ENCODE measurements at regions not wholly inside any gene's neighbourhood (a gene's known extent, or its start where the extent isn't known, plus 50 kb on each side); places are given as distances from the start of the nearest gene placed in this dataset.

DNA sequence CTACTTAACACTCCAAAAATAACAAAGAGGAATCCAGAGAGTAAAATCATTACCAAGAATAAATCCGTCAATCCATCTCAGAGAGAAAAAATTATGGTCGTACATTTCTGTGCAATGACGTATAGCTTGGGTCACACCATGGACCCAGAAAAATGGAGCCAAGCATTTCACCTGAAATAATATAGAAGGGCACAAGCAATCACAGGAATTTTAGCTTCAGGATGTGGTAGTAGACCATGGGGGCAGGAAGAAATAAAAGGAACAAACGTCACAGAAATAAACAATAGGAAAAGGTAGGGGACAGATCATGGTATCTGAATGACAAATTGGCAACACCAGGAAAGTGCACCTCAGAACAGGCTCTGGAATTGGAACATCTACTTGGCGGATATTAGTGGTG, 231.0 kb downstream of the PLK2 start:
- Histone ChIP-seq H3K27me3 (ENCODE audit: insufficient read depth, insufficient read length) (no peaks in the 10 kb centered on the region), H3K4me3 (ENCODE audit: insufficient read length, low read depth) (no peak overlapping the region), H3K4me1 (ENCODE audit: insufficient read depth, insufficient read length) (no peaks in the 10 kb centered on the region), H3K36me3 (ENCODE audit: insufficient read depth, insufficient read length, low read length) (no peaks in the 10 kb centered on the region), H3K9ac (ENCODE audit: insufficient read length, low read depth) (no peak overlapping the region), H3K9me3 (ENCODE audit: insufficient read depth, low read length) (no peaks in the 10 kb centered on the region)
- DNase-seq (ENCODE audit: low read depth, low spot score) = no peak
- TF ChIP-seq SUZ12 (IDR thresholded peaks at IDR 0.05; ENCODE audit: extremely low read depth, insufficient read depth, insufficient read length) = no peak
- TF ChIP-seq YY1 (IDR thresholded peaks at IDR 0.05; ENCODE audit: insufficient read depth, insufficient read length) = no peak
- TF ChIP-seq ZNF274 (IDR thresholded peaks at IDR 0.05; ENCODE audit: low read depth, low read length) = no peak

DNA sequence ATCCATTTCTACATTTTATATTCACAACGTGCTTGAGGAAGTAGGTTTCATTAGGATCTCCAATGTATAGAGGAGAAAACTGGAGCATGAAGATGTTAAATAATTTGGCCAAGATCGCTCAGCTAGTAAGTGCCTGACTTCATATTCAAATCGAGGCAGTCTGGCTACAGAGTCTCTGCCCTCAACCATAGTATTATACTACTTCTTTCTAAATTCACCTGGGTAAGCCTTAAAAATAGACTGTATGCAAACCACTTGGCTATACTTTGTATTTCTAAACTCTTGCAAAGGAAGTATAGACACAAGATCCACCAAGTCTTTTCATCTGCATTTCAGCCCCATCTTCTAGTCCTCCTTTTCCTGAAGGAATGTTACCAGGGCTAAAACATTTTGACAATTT, 232.0 kb downstream of the PLK2 start:
- H3K36me3 ChIP-seq (ENCODE audit: insufficient read depth, insufficient read length, low read length) = no peaks in the 10 kb centered on the region
- H3K4me1 ChIP-seq (ENCODE audit: insufficient read depth, insufficient read length) = no peaks in the 10 kb centered on the region
- H3K4me3 ChIP-seq (ENCODE audit: insufficient read length, low read depth) = no peak overlapping the region
- no peaks in the 10 kb centered on the region for H3K27me3 ChIP-seq (ENCODE audit: insufficient read depth, insufficient read length)
- H3K9me3 ChIP-seq (ENCODE audit: insufficient read depth, low read length) = no peaks in the 10 kb centered on the region
- H3K9ac ChIP-seq (ENCODE audit: insufficient read length, low read depth) = no peak overlapping the region
- TF ChIP-seq YY1 (IDR thresholded peaks at IDR 0.05; ENCODE audit: insufficient read depth, insufficient read length) = no peak
- TF ChIP-seq ZNF274 (IDR thresholded peaks at IDR 0.05; ENCODE audit: low read depth, low read length) = no peak
- TF ChIP-seq SUZ12 (IDR thresholded peaks at IDR 0.05; ENCODE audit: extremely low read depth, insufficient read depth, insufficient read length) = no peak
- DNase-seq (ENCODE audit: low read depth, low spot score) = no peak

DNA sequence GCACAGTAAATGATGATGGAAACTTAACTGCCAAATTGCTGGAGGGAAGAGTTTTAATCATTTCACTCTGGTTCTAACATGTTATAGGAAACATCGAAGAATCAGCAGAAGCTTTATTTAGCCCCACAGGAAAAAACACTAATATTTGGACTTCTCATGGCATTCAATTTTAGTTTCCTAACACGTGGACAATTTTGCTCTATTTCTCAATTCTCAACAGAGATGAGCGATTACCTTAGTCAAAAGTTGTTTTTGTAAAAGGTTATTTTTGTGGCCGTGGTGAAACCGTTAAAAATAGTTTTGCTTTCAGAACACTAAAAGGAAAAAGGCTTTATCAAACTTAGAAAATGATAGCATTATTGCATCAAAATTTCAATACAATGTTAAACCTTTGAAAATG, 235.2 kb downstream of the PLK2 start:
- Histone ChIP-seq H3K4me1 (ENCODE audit: insufficient read depth, insufficient read length) (no peaks in the 10 kb centered on the region), H3K9me3 (ENCODE audit: insufficient read depth, low read length) (no peaks in the 10 kb centered on the region), H3K9ac (ENCODE audit: insufficient read length, low read depth) (no peak overlapping the region), H3K27me3 (ENCODE audit: insufficient read depth, insufficient read length) (no peaks in the 10 kb centered on the region), H3K36me3 (ENCODE audit: insufficient read depth, insufficient read length, low read length) (no peaks in the 10 kb centered on the region), H3K4me3 (ENCODE audit: insufficient read length, low read depth) (no peak overlapping the region)
- TF ChIP-seq YY1 (IDR thresholded peaks at IDR 0.05; ENCODE audit: insufficient read depth, insufficient read length) = no peak
- TF ChIP-seq SUZ12 (IDR thresholded peaks at IDR 0.05; ENCODE audit: extremely low read depth, insufficient read depth, insufficient read length) = no peak
- TF ChIP-seq ZNF274 (IDR thresholded peaks at IDR 0.05; ENCODE audit: low read depth, low read length) = no peak
- DNase-seq (ENCODE audit: low read depth, low spot score) = no peak

GRCh38 chr5:58224221-58224620, 235.7 kb downstream of the PLK2 start:
- DNase-seq (ENCODE audit: low read depth, low spot score) = no peak
- no peak for TF ChIP-seq SUZ12 (IDR thresholded peaks at IDR 0.05; ENCODE audit: extremely low read depth, insufficient read depth, insufficient read length)
- no peak for TF ChIP-seq ZNF274 (IDR thresholded peaks at IDR 0.05; ENCODE audit: low read depth, low read length)
- no peak for TF ChIP-seq YY1 (IDR thresholded peaks at IDR 0.05; ENCODE audit: insufficient read depth, insufficient read length)
- Histone ChIP-seq H3K27me3 (ENCODE audit: insufficient read depth, insufficient read length) (no peaks in the 10 kb centered on the region), H3K9me3 (ENCODE audit: insufficient read depth, low read length) (no peaks in the 10 kb centered on the region), H3K9ac (ENCODE audit: insufficient read length, low read depth) (no peak overlapping the region), H3K36me3 (ENCODE audit: insufficient read depth, insufficient read length, low read length) (no peaks in the 10 kb centered on the region), H3K4me3 (ENCODE audit: insufficient read length, low read depth) (no peak overlapping the region), H3K4me1 (ENCODE audit: insufficient read depth, insufficient read length) (no peaks in the 10 kb centered on the region)

DNA sequence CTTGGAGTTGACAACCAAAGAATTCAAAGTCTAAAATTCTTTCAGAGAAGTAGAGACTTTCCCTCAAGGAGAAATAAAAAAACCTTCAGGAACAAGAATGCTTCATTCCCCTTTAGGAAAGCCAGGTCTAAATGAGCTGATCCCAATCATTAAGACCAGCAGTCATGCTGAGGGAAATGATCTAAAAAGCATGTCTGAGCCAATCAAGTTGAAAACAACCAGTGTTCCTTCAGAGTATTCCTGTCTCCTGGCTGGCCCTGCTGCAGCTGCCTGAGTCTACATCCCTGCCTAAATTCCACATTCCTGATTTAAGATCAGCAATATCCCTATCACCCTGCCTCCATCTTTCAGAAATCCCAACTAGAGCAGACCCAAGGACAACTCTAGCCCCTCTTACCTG, 244.5 kb downstream of the PLK2 start:
- no peak for DNase-seq (ENCODE audit: low read depth, low spot score)
- no peak overlapping the region for H3K4me3 ChIP-seq (ENCODE audit: insufficient read length, low read depth)
- no peaks in the 10 kb centered on the region for H3K27me3 ChIP-seq (ENCODE audit: insufficient read depth, insufficient read length)
- H3K9me3 ChIP-seq (ENCODE audit: insufficient read depth, low read length) = peaks cover 8% of the 10 kb centered on the region
- H3K36me3 ChIP-seq (ENCODE audit: insufficient read depth, insufficient read length, low read length) = no peaks in the 10 kb centered on the region
- no peaks in the 10 kb centered on the region for H3K4me1 ChIP-seq (ENCODE audit: insufficient read depth, insufficient read length)
- TF ChIP-seq SUZ12 (IDR thresholded peaks at IDR 0.05; ENCODE audit: extremely low read depth, insufficient read depth, insufficient read length) = no peak
- H3K9ac ChIP-seq (ENCODE audit: insufficient read length, low read depth) = no peak overlapping the region

- DNase-seq (ENCODE audit: low read depth, low spot score) = no peak
- no peak overlapping the region for H3K9ac ChIP-seq (ENCODE audit: insufficient read length, low read depth)
Measured at GRCh38 chr5:58211441-58211840, 248.4 kb downstream of the PLK2 start.

GRCh38 chr5:58208674-58209073, 251.2 kb downstream of the PLK2 start:
- TF ChIP-seq SUZ12 (IDR thresholded peaks at IDR 0.05; ENCODE audit: extremely low read depth, insufficient read depth, insufficient read length) (no peak), ZNF274 (IDR thresholded peaks at IDR 0.05; ENCODE audit: low read depth, low read length) (no peak), YY1 (IDR thresholded peaks at IDR 0.05; ENCODE audit: insufficient read depth, insufficient read length) (no peak)
- H3K36me3 ChIP-seq (ENCODE audit: insufficient read depth, insufficient read length, low read length) = no peaks in the 10 kb centered on the region
- H3K4me1 ChIP-seq (ENCODE audit: insufficient read depth, insufficient read length) = no peaks in the 10 kb centered on the region
- DNase-seq (ENCODE audit: low read depth, low spot score) = no peak
- no peaks in the 10 kb centered on the region for H3K9me3 ChIP-seq (ENCODE audit: insufficient read depth, low read length)
- no peak overlapping the region for H3K4me3 ChIP-seq (ENCODE audit: insufficient read length, low read depth)
- H3K27me3 ChIP-seq (ENCODE audit: insufficient read depth, insufficient read length) = no peaks in the 10 kb centered on the region
- H3K9ac ChIP-seq (ENCODE audit: insufficient read length, low read depth) = no peak overlapping the region

More at GRCh38 chr5:58211441-58211840, 248.4 kb downstream of the PLK2 start:
- Histone ChIP-seq H3K9me3 (ENCODE audit: insufficient read depth, low read length) (peaks cover 8% of the 10 kb centered on the region), H3K4me3 (ENCODE audit: insufficient read length, low read depth) (no peak overlapping the region), H3K36me3 (ENCODE audit: insufficient read depth, insufficient read length, low read length) (no peaks in the 10 kb centered on the region), H3K27me3 (ENCODE audit: insufficient read depth, insufficient read length) (no peaks in the 10 kb centered on the region), H3K4me1 (ENCODE audit: insufficient read depth, insufficient read length) (no peaks in the 10 kb centered on the region)
- TF ChIP-seq SUZ12 (IDR thresholded peaks at IDR 0.05; ENCODE audit: extremely low read depth, insufficient read depth, insufficient read length) (no peak), YY1 (IDR thresholded peaks at IDR 0.05; ENCODE audit: insufficient read depth, insufficient read length) (no peak), ZNF274 (IDR thresholded peaks at IDR 0.05; ENCODE audit: low read depth, low read length) (no peak)

- H3K9me3 ChIP-seq (ENCODE audit: insufficient read depth, low read length) = no peaks in the 10 kb centered on the region
- no peaks in the 10 kb centered on the region for H3K36me3 ChIP-seq (ENCODE audit: insufficient read depth, insufficient read length, low read length)
- no peaks in the 10 kb centered on the region for H3K27me3 ChIP-seq (ENCODE audit: insufficient read depth, insufficient read length)
- H3K4me1 ChIP-seq (ENCODE audit: insufficient read depth, insufficient read length) = no peaks in the 10 kb centered on the region
- H3K9ac ChIP-seq (ENCODE audit: insufficient read length, low read depth) = no peak overlapping the region
- H3K4me3 ChIP-seq (ENCODE audit: insufficient read length, low read depth) = no peak overlapping the region
- no peak for TF ChIP-seq SUZ12 (IDR thresholded peaks at IDR 0.05; ENCODE audit: extremely low read depth, insufficient read depth, insufficient read length)
- no peak for TF ChIP-seq YY1 (IDR thresholded peaks at IDR 0.05; ENCODE audit: insufficient read depth, insufficient read length)
- no peak for TF ChIP-seq ZNF274 (IDR thresholded peaks at IDR 0.05; ENCODE audit: low read depth, low read length)
- DNase-seq (ENCODE audit: low read depth, low spot score) = no peak
Measured at GRCh38 chr5:58207076-58207475, 252.8 kb downstream of the PLK2 start.
